ENCODE measurements at regions not wholly inside any gene's neighbourhood (a gene's known extent, or its start where the extent isn't known, plus 50 kb on each side); places are given as distances from the start of the nearest gene placed in this dataset.
A peak's percentile ranks its signal among the peaks of the same experiment; 100 is the strongest.
"Not testable (repeated sequence)": the region's sequence is repeated elsewhere in the genome, so short reads cannot be mapped to it uniquely, and the experiment has no call there.

DNA sequence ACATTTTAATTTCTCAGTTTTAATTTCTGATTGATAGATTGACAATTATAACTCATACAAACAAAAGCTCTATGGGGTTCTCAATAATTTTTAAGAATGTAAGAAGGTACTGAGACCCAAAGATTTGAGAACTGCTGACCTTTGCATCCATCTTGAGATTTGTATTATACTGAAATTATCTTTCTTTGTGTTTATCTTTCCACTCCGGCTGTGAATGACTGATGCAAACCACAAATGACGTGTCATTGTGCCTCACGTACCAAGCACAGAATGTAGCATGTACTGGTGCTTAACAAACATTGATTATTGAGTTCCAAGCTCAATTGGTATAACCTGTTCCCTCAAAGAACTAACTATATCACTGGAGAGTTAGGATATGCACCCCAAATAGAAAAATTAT is 152.1 kb upstream of the SMLR1 start:
- DNase-seq = peak; percentile 5

GRCh38 chr6:130676077-130676772 is 151.0 kb upstream of the SMLR1 start:
- no peak for DNase-seq

DNA sequence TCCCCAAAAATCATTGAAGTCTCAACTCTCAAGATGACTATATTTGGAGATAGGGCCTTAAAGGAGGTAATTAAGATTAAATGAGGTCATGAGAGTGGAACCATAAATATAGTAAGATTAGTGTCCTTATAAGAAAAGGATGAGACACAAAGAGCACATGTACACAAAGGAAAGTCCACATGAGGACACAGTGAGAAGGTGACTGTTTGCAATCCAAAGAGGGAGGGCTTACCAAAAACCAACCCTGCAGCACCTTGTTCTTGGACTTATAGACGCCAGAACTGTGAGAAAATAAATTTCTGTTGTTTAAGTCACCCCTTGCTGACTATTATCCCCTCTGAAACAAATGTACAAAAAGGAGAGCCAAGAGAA is 150.4 kb upstream of the SMLR1 start:
- no peak for DNase-seq

- DNase-seq = no peak
Observed at GRCh38 chr6:130677312-130677711, 149.9 kb upstream of the SMLR1 start.

GRCh38 chr6:130677766-130678165 is 149.4 kb upstream of the SMLR1 start:
- no peak for DNase-seq

DNA sequence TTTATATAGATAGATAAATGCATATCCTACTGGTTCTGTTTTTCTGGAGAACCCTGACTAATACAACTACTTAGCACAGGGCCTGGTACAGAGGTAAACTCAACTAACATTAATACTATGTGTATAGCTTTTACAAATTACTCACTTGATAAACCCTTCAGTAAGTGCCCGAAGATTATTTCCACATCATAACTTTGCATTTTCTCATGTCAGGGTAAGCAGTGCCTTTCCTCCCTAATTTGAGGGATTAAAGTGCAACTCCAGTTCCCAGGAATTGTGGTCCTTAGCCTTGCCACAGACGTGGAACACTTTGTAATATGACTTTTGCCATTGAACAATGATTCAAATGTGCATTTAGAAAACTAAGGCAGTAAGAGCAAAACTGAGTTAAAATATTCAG is 147.5 kb upstream of the SMLR1 start:
- DNase-seq = no peak

GRCh38 chr6:130680116-130680515 is 147.1 kb upstream of the SMLR1 start:
- no peak for DNase-seq

DNA sequence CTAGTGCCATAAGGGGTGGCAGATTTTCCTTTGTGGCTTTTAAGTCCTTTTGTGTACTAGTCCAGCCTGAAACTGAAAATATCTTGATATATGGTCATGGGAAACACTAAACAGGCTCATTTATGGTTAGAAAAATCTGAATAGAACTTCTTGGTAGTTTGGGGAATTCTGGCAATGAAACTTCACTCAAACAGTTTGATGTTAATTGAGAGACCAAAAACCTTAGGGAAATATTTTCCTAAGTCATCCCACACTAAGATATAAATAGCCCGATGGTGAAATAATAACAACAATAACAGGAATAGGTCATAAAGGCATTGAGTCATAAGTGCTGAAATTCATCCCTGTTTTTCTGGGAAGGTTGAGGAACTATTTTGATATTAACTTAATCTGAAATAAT is 146.2 kb upstream of the SMLR1 start:
- DNase-seq = no peak

GRCh38 chr6:130682066-130682465 is 145.1 kb upstream of the SMLR1 start:
- DNase-seq = no peak

DNA sequence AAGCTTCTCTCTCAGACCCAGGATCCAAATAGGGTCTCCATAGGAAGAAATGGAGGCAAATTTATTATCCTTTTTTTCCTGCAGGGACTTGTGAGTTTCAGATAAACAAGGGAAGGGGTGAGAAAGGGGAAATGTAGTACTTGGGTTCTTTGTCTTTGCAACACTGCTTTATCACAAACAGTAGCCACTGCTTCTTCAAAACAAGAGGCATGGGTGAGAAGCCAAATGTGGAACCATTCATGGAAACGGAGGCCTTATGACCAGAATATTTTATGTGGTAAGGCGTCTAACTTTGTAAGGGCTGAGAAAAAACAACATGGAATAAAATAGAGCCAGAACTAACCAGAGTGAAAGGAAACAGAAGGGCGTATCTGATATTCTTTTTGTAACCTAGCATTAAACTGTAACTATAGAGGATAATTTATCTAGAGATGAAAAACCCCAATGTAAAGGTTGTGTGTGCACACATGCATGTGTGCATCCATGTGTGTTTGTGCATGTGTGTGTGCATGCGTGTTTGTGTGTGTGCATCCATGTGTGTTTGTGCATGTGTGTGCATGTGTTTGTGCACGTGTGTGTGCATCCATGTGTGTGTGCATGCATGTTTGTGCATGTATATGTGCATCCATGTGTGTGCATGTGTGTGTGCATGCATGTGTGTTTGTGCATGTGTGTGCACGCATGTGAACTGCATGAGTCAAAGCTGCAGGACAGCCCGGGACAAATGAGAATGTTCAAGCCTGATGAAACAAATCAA is 143.3 kb upstream of the SMLR1 start:
- DNase-seq = no peak

DNA sequence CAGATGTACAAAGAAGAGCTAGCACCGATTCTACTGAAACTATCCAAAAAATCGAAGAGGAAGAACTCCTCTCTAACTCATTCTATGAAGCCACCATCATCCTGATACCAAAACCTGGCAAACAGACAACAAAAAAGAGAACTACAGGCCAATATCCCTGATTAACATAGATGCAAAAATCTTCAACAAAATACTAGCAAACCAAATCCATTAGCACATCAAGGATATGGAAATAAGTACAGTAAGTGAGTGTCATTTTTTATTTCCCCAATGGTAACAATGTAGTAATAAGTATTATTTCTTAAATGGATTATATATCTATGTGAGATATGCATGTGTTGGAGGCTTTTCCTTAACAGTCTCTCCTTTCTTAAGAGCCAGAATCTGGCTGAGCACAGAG is 134.5 kb upstream of the SMLR1 start:
- DNase-seq = no peak

DNA sequence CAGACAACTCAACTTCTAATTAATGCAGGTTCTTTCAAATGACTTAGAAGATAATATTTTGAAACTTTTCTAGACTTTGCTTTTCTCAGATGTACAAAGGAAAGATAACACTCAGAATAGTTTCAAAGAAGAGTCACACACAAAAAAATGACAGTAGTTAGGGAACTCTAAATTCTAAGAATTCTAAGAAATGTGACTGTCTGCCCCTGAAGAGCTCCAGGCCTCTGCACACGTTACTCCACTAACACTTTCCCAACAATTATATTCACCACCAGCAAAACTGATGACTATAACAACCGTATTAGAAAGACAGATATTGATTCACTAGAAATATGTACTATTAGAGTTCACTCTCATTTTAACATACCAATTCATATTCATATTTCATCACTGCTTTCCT is 133.3 kb upstream of the SMLR1 start:
- DNase-seq = no peak

DNA sequence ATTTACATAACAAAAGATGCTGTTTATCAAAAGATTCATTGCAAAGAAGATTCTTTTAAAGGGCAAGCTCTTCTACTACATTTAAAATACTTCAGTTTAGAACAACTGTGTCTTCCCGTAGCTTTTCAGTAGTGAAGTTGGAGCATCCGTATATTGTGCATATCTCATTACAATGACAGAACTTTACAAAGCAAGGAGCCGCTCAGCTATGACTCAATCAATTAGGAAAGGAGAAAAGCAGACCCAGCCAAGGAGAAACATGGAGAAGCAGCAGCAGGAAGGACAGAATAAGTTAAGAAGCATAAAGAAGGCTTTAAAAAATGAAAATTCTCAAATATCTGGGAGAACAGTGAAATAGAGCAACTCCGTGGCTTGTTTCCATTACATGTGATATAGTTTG is 132.6 kb upstream of the SMLR1 start:
- no peak for DNase-seq

- no peak for DNase-seq
Observed at GRCh38 chr6:130696806-130697205, 130.4 kb upstream of the SMLR1 start.

GRCh38 chr6:130697271-130697994 is 129.8 kb upstream of the SMLR1 start:
- no peak for DNase-seq

GRCh38 chr6:130697995-130698535 is 129.1 kb upstream of the SMLR1 start:
- peak; percentile 66 for DNase-seq

DNA sequence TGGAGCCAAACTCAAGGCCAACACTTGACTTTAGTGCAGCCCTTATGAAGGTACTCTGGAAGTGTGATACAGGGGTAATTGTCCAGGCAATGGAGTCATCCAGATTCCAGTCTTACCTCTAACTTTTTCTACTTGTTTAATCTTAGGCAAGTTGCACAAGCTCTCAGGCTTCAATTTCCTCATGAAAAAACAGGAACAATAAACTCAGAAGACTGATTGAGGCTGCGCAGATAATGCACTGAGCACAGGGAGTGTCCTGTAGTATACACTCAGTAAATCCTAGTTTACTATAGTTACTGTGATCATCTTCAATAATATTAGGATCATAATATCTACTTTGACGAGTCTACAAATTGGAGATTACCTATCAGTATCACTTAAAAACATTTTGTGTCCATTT is 127.5 kb upstream of the SMLR1 start:
- no peak for DNase-seq

- DNase-seq = no peak
Observed at GRCh38 chr6:130700397-130700796, 126.8 kb upstream of the SMLR1 start.

DNA sequence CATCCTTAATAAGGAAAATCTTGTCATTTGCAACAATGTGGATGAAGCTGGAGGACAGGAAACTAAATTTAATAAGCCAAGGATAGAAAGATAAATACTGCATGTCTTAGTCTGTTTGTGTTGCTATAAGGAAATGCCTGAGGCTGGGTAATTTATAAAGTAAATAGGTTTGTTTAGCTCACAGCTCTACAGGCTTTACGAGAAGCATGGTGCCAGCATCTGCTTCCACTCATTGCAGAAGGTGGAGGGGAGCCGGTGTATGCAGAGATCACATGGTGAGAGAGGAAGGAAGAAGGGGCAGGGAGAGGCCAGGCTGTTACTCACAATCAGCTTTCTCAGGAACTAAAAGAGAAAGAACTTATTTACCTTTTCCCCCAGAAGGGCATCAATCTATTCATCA is 118.9 kb upstream of the SMLR1 start:
- no peak for DNase-seq

DNA sequence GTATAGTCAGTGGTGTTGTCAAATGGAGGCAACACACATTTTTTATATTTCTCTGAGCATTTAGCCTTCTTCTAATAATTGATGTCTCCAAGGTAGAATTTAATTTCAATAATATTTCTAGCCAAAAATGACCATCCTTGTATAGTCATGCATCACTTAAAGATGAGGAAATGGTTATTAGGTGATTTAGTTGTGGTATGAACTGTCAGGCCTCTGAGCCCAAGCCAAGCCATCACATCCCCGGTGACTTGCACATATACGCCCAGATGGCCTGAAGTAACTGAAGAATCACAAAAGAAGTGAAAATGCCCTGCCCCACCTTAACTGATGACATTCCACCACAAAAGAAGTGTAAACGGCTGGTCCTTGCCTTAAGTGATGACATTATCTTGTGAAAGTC is 115.6 kb upstream of the SMLR1 start:
- not testable (repeated sequence) for DNase-seq

DNA sequence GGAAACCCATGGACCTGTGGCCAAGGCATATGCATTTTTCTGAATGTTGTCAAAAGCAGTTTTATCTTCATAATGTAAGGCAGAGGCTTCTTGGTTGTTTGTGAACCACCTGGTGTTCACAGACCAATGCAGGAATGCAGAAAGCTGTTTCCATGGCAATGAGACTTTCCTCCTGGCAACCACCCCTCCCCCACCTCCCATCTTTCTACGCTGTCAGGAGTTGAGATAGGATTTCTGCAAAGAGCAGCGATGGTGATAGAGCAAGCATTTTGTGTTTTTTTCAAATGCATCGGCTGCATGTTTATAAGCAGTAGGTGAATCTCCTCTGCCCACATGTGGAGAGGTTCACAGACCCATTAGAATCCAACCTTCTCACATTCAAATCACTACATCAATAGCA is 114.1 kb upstream of the SMLR1 start:
- DNase-seq = no peak

DNA sequence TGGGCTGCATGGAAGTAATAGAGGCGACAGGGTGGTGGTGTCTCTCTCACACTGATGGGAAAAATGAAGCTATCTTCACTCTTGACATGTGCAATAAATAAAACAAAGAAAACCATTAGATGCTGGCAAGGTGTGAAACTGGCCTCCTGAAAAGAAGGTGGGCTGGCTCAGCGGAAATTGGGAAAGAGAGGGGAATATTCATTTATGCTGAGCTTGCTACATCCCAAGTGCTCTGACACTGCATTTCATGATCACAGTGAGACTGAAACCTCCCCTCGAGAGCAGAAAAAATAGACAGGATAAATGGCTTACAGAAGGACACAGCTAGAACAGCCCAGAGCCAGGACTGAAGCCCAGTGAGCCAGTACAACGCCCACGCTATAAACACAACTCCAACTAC is 112.1 kb upstream of the SMLR1 start:
- DNase-seq = no peak

GRCh38 chr6:130716466-130716865 is 110.7 kb upstream of the SMLR1 start:
- no peak for DNase-seq

GRCh38 chr6:130717657-130718056 is 109.5 kb upstream of the SMLR1 start:
- DNase-seq = no peak
